ENCODE measurements at regions not wholly inside any gene's neighbourhood (a gene's known extent, or its start where the extent isn't known, plus 50 kb on each side); places are given as distances from the start of the nearest gene placed in this dataset.

DNA sequence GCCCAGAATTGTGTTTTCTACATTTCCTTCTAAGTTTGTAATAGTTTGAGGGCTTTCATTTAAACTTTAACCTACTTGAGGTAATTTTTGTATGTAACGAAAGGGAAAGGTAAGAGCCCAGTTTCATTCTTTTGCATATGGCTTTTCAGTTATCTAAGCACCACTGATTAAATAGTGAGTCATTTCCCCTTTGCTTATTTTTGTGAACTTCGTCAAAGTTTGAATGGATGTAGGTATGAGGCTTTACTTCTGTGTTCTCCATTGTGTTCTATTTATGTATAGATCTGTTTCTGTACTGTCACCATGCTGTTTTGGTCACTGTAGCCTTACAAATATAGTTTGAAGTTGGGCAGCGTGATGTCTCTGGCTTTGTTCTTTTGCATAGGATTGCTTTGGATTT is 944.8 kb upstream of the CNTNAP5 start:
- Histone ChIP-seq H3K4me2 (no peak overlapping the region), H3K27me3 (no peaks in the 10 kb centered on the region), H2AFZ (replicated peaks) (no peak overlapping the region), H3K4me3 (no peak overlapping the region), H3K9ac (no peak overlapping the region), H3K4me1 (peaks cover 6% of the 10 kb centered on the region), H3F3A (ENCODE audit: low read depth) (no peaks in the 10 kb centered on the region), H3K36me3 (no peaks in the 10 kb centered on the region), H3K79me2 (ENCODE audit: low read depth) (no peaks in the 10 kb centered on the region), H3K27ac (no peak overlapping the region), H3K9me3 (ENCODE audit: low read depth) (peaks cover 7% of the 10 kb centered on the region), H4K20me1 (ENCODE audit: low read depth) (no peaks in the 10 kb centered on the region)
- Mint-ChIP-seq H3K36me3 (no peaks in the 10 kb centered on the region), H3K9me3 (peaks cover 6% of the 10 kb centered on the region), H3K27ac (no peak overlapping the region), H3K4me3 (no peak overlapping the region), H3K27me3 (ENCODE audit: insufficient read depth, low read depth) (peaks cover 2% of the 10 kb centered on the region), H3K4me1 (no peaks in the 10 kb centered on the region)
- DNase-seq (ENCODE audit: low spot score) = no peak
- TF ChIP-seq EZH2phosphoT487 (IDR thresholded peaks at IDR 0.05) (no peak), EZH2 (IDR thresholded peaks at IDR 0.05) (no peak)
- TF ChIP-seq, protein P1, sequence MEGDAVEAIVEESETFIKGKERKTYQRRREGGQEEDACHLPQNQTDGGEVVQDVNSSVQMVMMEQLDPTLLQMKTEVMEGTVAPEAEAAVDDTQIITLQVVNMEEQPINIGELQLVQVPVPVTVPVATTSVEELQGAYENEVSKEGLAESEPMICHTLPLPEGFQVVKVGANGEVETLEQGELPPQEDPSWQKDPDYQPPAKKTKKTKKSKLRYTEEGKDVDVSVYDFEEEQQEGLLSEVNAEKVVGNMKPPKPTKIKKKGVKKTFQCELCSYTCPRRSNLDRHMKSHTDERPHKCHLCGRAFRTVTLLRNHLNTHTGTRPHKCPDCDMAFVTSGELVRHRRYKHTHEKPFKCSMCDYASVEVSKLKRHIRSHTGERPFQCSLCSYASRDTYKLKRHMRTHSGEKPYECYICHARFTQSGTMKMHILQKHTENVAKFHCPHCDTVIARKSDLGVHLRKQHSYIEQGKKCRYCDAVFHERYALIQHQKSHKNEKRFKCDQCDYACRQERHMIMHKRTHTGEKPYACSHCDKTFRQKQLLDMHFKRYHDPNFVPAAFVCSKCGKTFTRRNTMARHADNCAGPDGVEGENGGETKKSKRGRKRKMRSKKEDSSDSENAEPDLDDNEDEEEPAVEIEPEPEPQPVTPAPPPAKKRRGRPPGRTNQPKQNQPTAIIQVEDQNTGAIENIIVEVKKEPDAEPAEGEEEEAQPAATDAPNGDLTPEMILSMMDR (IDR thresholded peaks at IDR 0.05) = no peak

DNA sequence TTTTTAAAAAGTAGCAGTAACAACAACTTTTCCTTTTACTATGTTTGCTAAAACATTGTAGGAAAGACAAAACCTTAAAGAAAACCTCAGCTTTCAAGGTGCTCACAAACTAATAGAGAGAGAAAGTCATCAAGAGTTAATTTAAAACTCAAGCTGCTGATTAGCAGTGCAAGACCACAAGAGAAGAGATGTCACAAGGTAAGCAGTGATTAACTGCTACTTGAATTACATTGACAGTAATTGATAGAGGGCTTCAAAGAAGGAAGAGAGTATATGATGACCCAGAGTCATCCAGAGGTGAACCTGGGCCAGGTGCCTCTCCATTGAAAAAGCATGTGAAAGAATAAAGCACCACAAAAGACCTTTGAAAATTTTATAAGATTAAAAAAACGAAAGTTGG is 939.6 kb upstream of the CNTNAP5 start:
- Histone ChIP-seq H3K27ac (no peak overlapping the region), H3K79me2 (ENCODE audit: low read depth) (no peaks in the 10 kb centered on the region), H4K20me1 (ENCODE audit: low read depth) (no peaks in the 10 kb centered on the region), H3K4me1 (peaks cover 6% of the 10 kb centered on the region), H2AFZ (replicated peaks) (no peak overlapping the region), H3K36me3 (no peaks in the 10 kb centered on the region), H3F3A (ENCODE audit: low read depth) (no peaks in the 10 kb centered on the region), H3K4me2 (no peak overlapping the region), H3K4me3 (no peak overlapping the region), H3K9me3 (ENCODE audit: low read depth) (no peaks in the 10 kb centered on the region), H3K9ac (no peak overlapping the region), H3K27me3 (no peaks in the 10 kb centered on the region)
- no peak for DNase-seq (ENCODE audit: low spot score)
- TF ChIP-seq EZH2 (IDR thresholded peaks at IDR 0.05) (no peak), EZH2phosphoT487 (IDR thresholded peaks at IDR 0.05) (no peak)
- TF ChIP-seq, protein P1 (IDR thresholded peaks at IDR 0.05) = no peak
- Mint-ChIP-seq H3K4me3 (no peak overlapping the region), H3K27me3 (ENCODE audit: insufficient read depth, low read depth) (no peaks in the 10 kb centered on the region), H3K4me1 (no peaks in the 10 kb centered on the region), H3K27ac (no peak overlapping the region), H3K9me3 (peaks cover 2% of the 10 kb centered on the region), H3K36me3 (no peaks in the 10 kb centered on the region)

DNA sequence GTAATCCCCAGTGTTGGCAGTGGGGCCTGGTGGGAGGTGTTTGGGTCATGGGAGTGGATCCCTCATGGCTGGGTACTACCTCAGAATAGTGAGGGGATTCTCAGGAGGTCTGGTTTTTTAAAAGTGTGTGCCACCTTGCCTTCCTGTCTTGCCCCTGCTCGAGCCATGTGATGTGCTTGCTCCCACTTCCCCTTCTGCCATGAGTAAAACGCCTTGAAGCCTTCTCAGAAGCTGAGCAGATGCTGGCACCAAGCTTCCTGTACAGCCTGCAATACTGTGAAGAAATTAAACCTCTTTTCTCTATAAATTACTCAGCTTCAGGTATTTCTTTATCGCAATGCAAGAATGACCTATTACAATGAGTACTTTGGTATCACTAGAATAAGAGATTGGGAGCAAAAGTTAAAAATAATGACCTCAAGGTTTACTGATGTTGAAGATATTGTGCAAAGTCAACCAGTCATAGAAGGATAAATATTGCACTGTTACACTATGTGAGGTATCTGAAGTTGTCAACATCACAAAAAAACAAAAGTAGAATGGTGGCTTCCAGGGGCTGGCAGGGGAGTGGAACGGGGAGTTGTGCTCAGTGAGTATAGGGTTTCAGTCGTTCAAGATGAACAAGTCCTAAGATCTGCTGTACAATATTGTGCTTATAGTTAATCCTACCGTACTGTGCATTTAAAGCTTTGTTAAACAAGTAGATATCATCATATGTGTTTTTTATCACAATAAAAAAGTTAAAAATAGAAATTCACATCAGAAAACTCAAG is 938.3 kb upstream of the CNTNAP5 start:
- no peaks in the 10 kb centered on the region for H3K36me3 Mint-ChIP-seq
- no peak overlapping the region for H3K27ac Mint-ChIP-seq
- no peak overlapping the region for H3K4me3 ChIP-seq

More for the DNA sequence above, 938.3 kb upstream of the CNTNAP5 start:
- H3K4me1 Mint-ChIP-seq = no peaks in the 10 kb centered on the region
- Histone ChIP-seq H3K27ac (no peak overlapping the region), H3K36me3 (no peaks in the 10 kb centered on the region), H2AFZ (replicated peaks) (no peak overlapping the region), H4K20me1 (ENCODE audit: low read depth) (no peaks in the 10 kb centered on the region), H3K27me3 (no peaks in the 10 kb centered on the region), H3K9ac (no peak overlapping the region), H3K4me1 (no peaks in the 10 kb centered on the region), H3F3A (ENCODE audit: low read depth) (no peaks in the 10 kb centered on the region), H3K79me2 (ENCODE audit: low read depth) (no peaks in the 10 kb centered on the region), H3K9me3 (ENCODE audit: low read depth) (no peaks in the 10 kb centered on the region), H3K4me2 (no peak overlapping the region)
- H3K9me3 Mint-ChIP-seq = no peaks in the 10 kb centered on the region
- H3K4me3 Mint-ChIP-seq = no peak overlapping the region
- no peaks in the 10 kb centered on the region for H3K27me3 Mint-ChIP-seq (ENCODE audit: insufficient read depth, low read depth)
- no peak for DNase-seq (ENCODE audit: low spot score)
- no peak for TF ChIP-seq EZH2 (IDR thresholded peaks at IDR 0.05)
- no peak for TF ChIP-seq EZH2phosphoT487 (IDR thresholded peaks at IDR 0.05)
- TF ChIP-seq, protein P1 (IDR thresholded peaks at IDR 0.05) = no peak

Measured in neural progenitor cell (in vitro differentiated cells).